ENCODE measurements at regions not wholly inside any gene's neighbourhood (a gene's known extent, or its start where the extent isn't known, plus 50 kb on each side); places are given as distances from the start of the nearest gene placed in this dataset.

GRCh38 chr16:79296491-79296890 is 304.0 kb downstream of the MAF start:
- TF ChIP-seq PRRX2 (CRISPR knock-in tag; IDR thresholded peaks at IDR 0.05) (no peak), TEAD1 (CRISPR knock-in tag; IDR thresholded peaks at IDR 0.05) (no peak), KAT7 (CRISPR knock-in tag; IDR thresholded peaks at IDR 0.05; ENCODE audit: borderline replicate concordance) (no peak), IRF1 (CRISPR knock-in tag; IDR thresholded peaks at IDR 0.05) (no peak), NFATC4 (CRISPR knock-in tag; IDR thresholded peaks at IDR 0.05) (no peak), ERG (CRISPR knock-in tag; IDR thresholded peaks at IDR 0.05) (no peak), HMGA2 (CRISPR knock-in tag; IDR thresholded peaks at IDR 0.05) (no peak), AR (CRISPR knock-in tag; IDR thresholded peaks at IDR 0.05) (no peak), ATF6 (CRISPR knock-in tag; IDR thresholded peaks at IDR 0.05) (no peak), CBFB (CRISPR knock-in tag; IDR thresholded peaks at IDR 0.05; ENCODE audit: low read depth) (no peak), NR3C1 (CRISPR knock-in tag; conservative IDR thresholded peaks at IDR 0.05; ENCODE audit: low read depth) (no peak), FOXK1 (CRISPR knock-in tag; IDR thresholded peaks at IDR 0.05) (no peak), ATF2 (CRISPR knock-in tag; IDR thresholded peaks at IDR 0.05; ENCODE audit: borderline replicate concordance, low read depth) (no peak), NR2C2 (CRISPR knock-in tag; IDR thresholded peaks at IDR 0.05) (no peak)
- Mint-ChIP-seq H3K9me3 (no peaks in the 10 kb centered on the region), H3K4me3 (no peak overlapping the region), H3K27ac (no peak overlapping the region), H3K27me3 (ENCODE audit: low read depth) (no peaks in the 10 kb centered on the region; the same call in none of the 2 replicates), H3K36me3 (no peaks in the 10 kb centered on the region), H3K4me1 (peaks cover 56% of the 10 kb centered on the region)
- DNase-seq (ENCODE audit: low spot score) (no peak), ATAC-seq (no peak)
- ChIA-PET CTCF (no interaction called here), POLR2A (no interaction called here)

GRCh38 chr16:79295746-79296145 is 304.8 kb downstream of the MAF start:
- DNase-seq (ENCODE audit: low spot score) (no peak), ATAC-seq (peak; percentile 7; the same call in 1 of the 2 replicates)
- POLR2A ChIA-PET = no interaction called here
- no peak overlapping the region for H3K27ac Mint-ChIP-seq
- no peaks in the 10 kb centered on the region for H3K9me3 Mint-ChIP-seq
- no peak overlapping the region for H3K4me3 Mint-ChIP-seq
- no peaks in the 10 kb centered on the region for H3K36me3 Mint-ChIP-seq
- CTCF ChIA-PET = no interaction called here
- no peaks in the 10 kb centered on the region; the same call in none of the 2 replicates for H3K27me3 Mint-ChIP-seq (ENCODE audit: low read depth)
- H3K4me1 Mint-ChIP-seq = peaks cover 50% of the 10 kb centered on the region
- TF ChIP-seq E2F4 (CRISPR knock-in tag; IDR thresholded peaks at IDR 0.05; ENCODE audit: borderline replicate concordance, low read depth) (no peak), NFATC4 (CRISPR knock-in tag; IDR thresholded peaks at IDR 0.05) (no peak), FOXK1 (CRISPR knock-in tag; IDR thresholded peaks at IDR 0.05) (no peak), ZNF423 (CRISPR knock-in tag; IDR thresholded peaks at IDR 0.05) (no peak), ZNF219 (CRISPR knock-in tag; IDR thresholded peaks at IDR 0.05; ENCODE audit: borderline replicate concordance) (no peak), E2F5 (CRISPR knock-in tag; IDR thresholded peaks at IDR 0.05) (no peak), TEAD4 (CRISPR knock-in tag; IDR thresholded peaks at IDR 0.05) (no peak), ELF4 (CRISPR knock-in tag; IDR thresholded peaks at IDR 0.05; ENCODE audit: low read depth) (no peak), ETV6 (CRISPR knock-in tag; IDR thresholded peaks at IDR 0.05) (no peak), OVOL2 (CRISPR knock-in tag; IDR thresholded peaks at IDR 0.05; ENCODE audit: borderline replicate concordance) (no peak), MXD4 (CRISPR knock-in tag; IDR thresholded peaks at IDR 0.05; ENCODE audit: borderline replicate concordance) (no peak), MLX (CRISPR knock-in tag; IDR thresholded peaks at IDR 0.05) (no peak), USF2 (CRISPR knock-in tag; IDR thresholded peaks at IDR 0.05) (no peak)
